B cell (primary cell): ENCODE measurements at regions not wholly inside any gene's neighbourhood (a gene's known extent, or its start where the extent isn't known, plus 50 kb on each side); places are given as distances from the start of the nearest gene placed in this dataset.

Source experiments
- EZH2 ChIP-seq: IDR thresholded peaks from 2 replicates; pipeline ENCODE4 v1.6.1; 2012; ENCODE audit warnings: borderline replicate concordance, low read depth, mild to moderate bottlenecking, moderate library complexity, low read length; ENCODE audit not compliant: insufficient read depth, poor library complexity, severe bottlenecking
- TF ChIP-seq, protein P1 (sequence below): fragments of 200-600 bp; IDR thresholded peaks from one replicate; pipeline ENCODE4 v1.8.0; 2022; ENCODE audit warnings: antibody characterized with exemption, mild to moderate bottlenecking

DNA sequence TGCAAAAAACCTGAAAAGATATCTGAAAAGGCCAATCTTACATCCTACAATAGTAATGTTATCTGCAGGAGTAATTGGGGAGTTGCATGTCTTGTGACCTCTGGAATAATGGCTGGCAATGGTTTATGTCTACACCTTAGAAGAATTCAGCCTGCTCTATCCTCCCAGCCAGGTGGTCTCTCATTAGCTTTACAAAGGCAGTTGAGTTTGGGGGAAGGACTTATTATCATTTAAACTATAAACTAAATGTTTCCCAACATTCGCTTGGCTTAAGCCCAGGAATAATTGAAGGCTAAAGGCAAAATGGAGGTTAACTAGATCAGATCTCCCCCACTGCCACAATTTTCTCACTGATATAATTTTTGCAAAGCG, 158.4 kb upstream of the SFSWAP start:
- TF ChIP-seq, protein P1, sequence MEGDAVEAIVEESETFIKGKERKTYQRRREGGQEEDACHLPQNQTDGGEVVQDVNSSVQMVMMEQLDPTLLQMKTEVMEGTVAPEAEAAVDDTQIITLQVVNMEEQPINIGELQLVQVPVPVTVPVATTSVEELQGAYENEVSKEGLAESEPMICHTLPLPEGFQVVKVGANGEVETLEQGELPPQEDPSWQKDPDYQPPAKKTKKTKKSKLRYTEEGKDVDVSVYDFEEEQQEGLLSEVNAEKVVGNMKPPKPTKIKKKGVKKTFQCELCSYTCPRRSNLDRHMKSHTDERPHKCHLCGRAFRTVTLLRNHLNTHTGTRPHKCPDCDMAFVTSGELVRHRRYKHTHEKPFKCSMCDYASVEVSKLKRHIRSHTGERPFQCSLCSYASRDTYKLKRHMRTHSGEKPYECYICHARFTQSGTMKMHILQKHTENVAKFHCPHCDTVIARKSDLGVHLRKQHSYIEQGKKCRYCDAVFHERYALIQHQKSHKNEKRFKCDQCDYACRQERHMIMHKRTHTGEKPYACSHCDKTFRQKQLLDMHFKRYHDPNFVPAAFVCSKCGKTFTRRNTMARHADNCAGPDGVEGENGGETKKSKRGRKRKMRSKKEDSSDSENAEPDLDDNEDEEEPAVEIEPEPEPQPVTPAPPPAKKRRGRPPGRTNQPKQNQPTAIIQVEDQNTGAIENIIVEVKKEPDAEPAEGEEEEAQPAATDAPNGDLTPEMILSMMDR, result no peak
- TF ChIP-seq EZH2, result no peak
